ENCODE measurements at regions not wholly inside any gene's neighbourhood (a gene's known extent, or its start where the extent isn't known, plus 50 kb on each side); places are given as distances from the start of the nearest gene placed in this dataset.

DNA sequence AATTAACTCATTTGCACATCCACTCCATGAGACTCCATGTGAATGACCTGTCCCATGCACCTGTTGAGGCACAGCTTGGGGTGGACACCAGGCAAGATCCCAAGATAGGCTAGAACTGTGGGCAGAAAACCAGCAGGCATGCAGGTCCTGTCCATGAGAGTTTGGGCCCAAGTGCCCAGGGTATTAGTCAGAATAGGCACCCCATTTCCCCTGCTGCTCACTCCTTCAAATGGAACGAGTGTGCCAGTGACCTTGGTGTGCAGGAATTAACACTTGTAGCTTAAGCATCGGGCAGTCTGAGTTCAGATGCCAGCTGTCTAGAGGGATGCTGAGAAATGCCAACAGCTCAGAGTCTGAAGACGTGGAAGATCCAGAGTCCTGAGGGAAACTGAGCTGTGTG, 254.1 kb upstream of the GLI3 start:
- no peak for DNase-seq (ENCODE audit: low read depth)

DNA sequence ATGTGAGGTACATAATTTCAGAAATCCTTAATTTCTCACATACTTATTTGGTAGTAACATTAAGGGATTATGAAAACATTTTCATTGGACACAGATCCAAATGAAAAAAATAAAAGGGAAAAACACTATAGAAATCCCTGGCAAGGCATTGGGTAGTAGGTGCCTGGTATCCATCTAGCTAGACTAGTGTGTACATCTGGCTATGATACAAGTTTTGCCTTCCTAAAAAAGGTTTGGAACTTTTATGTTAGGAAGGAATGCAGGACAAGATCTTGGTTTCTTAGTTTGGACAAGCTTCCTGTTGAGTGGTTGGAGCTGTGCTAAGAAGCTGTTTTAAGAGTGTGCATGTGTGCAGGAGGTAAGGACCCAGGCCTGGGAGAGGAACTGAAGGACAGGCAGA, 252.3 kb upstream of the GLI3 start:
- no peak for DNase-seq (ENCODE audit: low read depth)

DNA sequence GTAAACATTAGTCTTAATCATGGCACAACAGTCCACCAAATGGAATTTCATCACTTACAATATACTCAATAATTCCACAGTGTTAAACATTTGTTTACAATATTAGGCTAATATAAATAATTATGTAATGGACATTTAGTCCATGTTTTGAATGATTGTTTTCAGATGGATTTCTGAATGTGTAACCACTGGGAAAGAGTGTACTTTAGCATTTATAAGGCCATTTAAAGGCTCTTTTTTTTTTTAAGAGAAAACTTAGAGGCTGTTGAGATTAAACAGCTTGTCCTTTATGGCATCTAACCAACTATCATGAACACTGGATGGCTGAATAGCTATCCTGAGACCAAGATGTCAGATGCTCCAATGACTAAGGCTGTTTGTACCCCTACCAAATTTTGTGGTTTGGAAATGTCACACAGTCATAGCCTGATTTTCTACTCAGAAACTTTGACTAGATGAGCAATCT, 248.3 kb upstream of the GLI3 start:
- no peak for DNase-seq (ENCODE audit: low read depth)

DNA sequence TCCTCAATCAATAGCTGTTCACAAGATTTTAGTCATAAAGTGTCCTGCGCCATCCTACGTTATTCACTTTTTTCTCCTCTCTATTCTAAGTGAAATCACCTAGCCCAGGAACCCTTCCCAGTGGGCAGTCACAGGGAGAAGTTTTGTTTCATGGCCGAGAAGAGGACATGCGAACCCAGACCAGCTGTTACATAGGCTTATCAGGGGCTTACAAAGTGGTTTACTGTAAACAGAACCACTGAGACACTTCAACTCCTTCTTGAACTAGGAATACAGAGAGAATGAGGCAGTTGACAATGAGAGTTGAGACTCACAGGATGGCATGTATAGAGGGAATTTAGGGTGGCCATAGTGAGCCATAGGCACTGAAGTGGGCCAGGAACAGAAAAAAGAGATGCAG, 246.9 kb upstream of the GLI3 start:
- DNase-seq (ENCODE audit: low read depth): no peak

DNA sequence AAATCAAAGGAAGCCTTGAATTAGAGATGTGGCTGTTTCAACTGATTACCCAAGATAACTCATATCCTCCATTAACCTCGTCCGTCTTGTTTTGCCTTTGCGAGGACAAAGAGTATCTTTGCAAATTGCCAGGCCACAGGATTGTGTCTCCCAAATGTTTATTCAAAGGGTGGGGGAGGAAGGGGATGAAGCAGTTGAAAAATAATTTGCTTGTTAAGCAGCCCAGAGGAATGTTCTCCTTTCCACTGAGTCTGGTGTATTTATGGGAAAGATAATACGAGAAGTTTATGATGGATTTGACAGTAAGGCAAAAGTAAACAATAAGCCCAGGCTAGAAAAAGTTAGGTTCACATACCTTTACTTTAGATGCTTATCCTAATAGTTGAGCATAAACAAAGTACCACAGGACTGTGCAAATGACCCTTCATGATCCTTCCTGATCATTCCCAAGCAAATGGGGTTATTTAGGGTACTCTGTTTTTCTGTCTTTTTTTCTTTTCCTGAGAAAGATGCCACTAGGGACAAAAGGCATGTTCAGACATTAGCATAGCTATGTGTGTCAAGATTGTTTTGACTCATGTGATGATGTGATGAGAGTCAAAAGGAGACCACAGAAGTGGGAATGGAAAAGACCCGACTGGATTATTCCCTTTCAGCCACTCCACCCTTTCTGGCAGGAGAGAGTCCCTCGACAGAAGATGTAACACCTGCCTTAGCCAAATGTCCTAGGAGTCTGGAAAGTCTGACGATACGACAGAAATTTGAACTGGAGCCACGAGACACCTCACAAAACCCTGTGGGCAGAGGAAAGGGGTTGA, 243.0 kb upstream of the GLI3 start:
- no peak for DNase-seq (ENCODE audit: low read depth)

DNA sequence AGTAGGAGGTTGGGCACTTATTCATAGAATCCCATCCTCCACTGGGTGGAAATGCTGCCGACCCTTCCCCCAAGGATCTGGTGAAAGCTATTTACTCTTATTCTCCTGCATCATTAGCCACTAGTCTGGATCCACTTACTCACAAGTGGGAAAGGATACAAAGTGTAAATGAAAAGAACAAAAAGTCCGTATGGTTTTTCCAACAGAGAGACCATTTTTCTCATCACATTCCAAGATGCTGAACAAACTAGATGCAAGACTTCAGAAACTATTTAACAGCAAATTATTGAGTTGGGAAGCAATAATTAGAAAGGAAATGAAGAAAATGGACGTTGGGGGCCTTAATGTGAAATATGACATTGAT, 242.4 kb upstream of the GLI3 start:
- no peak for DNase-seq (ENCODE audit: low read depth)

DNA sequence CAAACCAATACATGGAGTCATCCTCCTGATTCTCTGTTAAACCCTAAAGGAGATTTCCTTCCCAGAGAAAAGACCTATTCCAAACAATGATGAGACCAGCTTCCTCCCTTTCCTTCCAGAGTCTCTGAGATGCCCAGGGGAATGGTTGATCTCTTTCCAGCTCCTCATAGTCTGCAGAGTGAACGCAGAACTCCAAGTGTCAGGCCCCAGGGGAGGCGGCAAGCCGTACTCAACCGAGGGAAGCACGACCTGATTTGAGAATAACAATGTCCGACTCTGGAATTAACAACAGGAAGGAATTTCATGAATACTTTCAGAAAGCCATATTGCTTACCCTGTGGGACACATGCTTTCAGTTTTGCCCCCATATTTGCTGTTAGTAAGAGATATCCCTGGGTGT, 241.7 kb upstream of the GLI3 start:
- no peak for DNase-seq (ENCODE audit: low read depth)

DNA sequence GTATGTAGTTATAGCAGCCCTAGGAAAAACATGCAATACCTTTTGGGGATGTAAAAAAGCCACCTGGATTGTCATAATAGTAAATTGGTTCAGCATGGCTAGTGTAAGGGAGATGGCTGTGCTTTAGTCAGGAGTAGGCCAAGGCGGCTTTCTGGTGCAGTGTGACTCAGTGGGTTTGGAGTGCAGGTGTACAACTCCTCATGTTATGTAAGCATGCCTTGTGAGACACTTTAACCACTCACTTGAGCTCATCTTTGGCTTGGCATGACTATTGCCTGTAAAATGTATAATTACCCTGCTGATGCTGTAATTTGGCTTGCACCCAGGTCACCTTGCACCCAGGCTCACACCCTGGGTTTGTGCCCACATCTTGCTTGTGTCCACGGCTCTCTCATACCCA, 239.2 kb upstream of the GLI3 start:
- DNase-seq (ENCODE audit: low read depth): no peak

DNA sequence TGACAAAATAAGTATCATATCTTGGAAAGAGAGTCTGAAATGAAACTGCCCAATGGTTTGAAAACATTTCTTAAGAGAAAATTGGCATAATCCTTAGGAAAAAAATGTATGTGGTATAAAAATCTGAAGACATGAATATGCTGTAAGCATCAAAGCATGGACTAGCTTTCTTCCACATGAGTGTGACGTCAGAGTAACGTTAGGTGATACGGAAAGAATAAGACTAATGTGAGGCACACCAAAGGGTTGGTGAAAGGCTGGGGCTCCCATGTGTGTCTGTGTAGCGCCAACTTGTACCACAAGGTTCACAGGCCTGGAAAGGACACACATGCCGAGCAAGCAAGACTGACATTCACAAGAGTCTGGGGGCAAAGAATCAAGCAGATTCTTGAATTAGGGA, 238.1 kb upstream of the GLI3 start:
- DNase-seq (ENCODE audit: low read depth): no peak

DNA sequence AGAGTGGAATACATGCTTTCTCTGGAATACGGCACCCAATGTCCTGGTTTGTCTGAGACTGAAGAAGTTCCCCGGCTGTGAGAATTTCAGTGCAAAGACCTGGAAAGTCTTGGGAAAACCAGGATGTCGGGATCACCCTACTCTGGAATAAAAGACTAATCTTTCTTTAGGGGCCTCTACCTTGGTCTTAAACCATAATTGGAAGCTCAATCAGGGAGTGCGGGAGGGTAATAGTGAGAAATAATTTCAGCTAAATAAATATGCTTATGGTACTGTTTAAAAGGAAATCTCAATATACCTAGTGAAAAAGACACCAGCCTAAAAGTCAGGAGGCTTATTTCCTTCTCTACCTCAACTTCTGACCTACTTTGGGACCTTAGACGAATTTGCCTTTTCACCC, 236.1 kb upstream of the GLI3 start:
- DNase-seq (ENCODE audit: low read depth): no peak

DNA sequence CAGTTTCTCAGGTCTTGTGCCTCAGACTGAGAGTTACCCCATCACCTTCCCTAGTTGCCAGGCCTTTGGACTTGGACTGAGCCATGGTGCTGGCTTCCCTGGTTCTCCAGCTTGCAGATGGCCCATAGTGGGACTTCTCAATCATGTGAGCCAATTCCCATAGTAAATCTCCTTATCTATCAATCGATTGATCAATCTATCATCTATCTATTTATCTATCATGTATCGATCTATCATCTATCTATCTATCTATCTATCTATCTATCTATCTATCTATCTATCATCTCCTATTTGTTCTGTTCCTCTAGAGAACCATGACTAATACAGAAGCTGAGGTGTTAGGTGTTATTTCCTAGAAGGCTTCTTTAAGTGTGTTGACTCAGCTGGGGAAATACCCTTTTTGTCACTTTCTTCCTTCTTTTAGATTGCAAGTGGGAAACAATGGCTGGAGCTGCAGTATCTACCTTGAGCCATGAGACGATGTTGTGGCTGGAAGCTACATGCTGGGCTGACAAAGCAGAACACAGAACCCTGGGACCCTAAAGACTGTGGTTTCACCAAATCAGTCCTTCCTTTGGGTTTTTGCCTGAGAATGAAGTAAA, 234.7 kb upstream of the GLI3 start:
- DNase-seq (ENCODE audit: low read depth): no peak

DNA sequence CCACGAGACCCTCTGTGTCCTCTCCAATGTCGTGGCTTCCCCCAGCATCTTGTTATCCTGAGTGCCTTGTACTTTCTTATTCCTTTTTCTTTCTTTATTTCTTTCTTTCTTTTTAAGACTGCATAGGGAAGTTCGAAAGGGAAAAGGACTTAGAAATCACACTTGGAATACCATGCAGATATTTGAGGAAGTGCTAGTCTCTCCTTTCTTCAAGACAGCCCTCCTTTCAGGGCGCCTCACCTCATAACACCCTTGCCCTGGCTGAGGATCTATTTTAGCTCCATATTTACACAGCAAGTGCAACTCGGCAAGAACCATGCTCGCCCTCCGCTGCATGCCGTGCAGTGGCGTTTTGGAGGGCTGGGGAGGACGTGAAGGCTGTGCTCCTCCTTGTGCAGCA, 232.3 kb upstream of the GLI3 start:
- no peak for DNase-seq (ENCODE audit: low read depth)

DNA sequence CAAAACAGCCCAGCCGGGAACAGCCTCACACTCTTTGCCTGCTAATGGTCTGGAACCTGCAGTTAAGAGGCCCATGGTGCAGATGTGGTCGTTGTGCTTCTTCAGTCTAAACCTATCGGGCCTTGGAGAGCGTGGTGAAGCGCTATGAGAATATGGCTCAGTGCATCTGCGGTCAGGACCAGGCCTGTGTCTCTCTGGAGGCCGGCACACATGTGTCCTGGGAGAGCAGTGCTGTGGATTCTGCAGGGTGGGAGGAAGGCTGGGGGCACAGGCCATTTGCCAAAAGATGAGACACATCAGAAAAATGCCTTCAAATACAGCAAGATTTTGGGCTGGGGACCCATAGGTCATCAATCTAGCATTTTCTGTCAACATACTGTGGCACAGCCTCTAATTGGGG, 231.5 kb upstream of the GLI3 start:
- DNase-seq (ENCODE audit: low read depth): no peak

DNA sequence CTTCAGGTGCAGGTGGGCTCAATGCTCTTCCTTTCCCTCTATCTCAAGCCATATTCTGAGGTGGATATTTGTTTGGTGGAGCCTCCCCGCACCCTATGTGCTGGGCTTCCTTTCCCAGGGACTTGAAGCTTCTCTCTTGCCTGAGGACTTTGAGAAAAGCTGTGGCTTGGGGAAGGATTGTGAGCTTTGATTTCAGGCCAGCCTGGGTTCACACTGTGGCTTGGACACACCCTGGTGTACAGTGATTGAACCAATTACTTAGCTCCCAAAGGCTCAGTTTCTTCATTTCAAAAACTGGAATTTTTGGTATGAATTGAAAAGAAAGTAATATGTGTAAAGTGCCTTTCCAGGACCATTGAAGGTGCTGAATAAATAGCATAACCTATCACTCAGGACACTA, 224.5 kb upstream of the GLI3 start:
- DNase-seq (ENCODE audit: low read depth): peak; percentile 13

DNA sequence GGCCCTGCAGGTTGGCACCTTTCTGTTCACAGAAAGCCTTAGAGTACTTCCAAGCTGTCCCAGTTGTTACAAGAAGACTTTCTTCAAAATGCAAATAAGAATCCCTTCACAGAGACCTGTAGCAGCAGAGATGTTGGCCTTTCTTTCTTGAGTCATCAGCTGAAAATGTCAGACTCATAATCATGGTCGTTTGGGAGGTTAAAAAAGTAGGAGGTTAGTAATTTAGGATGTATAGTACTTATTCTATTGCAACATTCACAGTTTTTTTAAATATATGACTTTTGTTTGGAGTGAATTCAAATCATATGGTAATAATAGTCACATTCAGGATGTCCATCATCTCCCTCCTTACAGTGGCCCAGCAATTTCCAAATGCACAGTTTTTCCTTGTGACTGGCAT, 223.9 kb upstream of the GLI3 start:
- peak; percentile 9 for DNase-seq (ENCODE audit: low read depth)

DNA sequence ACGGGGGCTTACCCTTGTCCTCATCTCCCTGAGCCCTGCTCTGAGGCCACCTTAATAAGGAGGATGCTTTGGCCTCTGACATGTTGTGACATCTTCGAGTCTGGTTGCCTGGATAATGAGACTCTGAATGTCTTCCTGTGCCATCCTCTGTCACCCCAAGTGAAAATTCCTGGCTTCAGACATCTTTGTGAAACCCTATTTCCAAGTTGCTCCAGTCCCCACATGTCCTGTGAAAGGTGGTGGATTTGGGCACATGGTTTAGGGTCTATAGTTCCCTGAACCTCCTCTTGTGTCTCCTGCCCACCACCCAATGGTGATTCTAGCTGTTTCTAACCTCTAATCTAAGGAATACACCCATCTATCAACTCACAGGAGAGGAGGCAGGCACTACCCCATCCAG, 223.1 kb upstream of the GLI3 start:
- no peak for DNase-seq (ENCODE audit: low read depth)

DNA sequence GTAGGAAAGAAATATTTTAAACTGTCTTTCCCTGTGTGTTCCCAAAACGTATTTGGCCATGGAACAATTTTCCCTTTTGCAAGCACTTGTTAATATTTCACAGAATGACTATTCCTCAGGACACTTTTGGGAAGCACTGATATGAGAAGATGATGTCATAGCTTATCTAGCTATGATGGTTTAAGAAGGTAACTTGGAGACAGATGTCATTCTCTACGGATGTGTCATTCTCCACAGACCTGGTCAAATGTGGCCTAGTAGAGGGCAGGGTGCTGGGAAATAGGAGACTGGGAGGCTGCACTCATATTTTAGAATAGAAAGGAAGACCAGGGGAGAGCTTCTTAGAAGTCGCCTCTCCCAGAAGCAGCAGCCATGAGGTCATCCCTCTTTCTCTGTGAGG, 220.7 kb upstream of the GLI3 start:
- DNase-seq (ENCODE audit: low read depth): no peak

DNA sequence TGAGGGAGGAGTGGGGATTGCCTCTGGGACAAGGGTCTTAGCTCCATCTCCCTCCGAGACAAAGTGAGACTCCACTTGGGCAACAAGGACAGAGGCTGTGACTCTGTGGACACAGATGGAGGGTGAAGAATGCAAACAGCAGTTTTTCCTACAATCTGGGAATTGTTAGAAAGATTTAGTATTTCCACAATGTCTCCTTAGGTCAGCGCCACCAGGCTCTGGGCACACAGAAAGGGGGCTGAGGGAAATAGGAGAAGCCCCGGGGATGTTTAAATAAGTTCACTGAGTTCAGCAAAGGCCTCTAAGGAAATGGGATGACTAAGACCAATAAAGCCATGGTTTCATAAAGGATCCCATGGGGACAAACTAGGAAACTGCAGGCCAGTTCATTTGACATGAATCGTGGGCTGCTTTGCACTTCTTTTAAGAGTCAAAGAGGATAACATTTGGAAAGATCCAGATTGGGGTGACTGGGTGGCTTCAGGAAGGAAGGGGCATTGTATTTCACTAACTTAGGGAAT, 219.8 kb upstream of the GLI3 start:
- DNase-seq (ENCODE audit: low read depth): peak; percentile 60

DNA sequence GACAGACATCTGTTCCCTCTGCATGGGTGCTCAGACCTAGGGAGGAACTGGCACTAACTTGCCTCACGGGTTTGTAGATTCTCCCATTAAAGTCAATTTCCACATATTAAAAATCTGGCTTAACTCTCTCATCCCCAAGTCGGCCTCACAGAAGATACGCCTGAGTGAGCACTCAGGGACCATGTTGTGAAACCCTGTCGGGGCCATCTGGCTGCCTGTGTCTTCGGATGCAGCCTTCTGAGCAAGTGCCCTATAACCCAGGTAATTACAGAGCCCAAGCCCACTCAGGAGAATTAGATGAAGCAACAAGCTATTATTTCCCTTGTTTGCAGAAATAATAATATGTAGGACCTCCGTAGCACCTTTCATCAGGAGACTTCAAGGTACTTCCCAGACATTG, 219.3 kb upstream of the GLI3 start:
- DNase-seq (ENCODE audit: low read depth): no peak

DNA sequence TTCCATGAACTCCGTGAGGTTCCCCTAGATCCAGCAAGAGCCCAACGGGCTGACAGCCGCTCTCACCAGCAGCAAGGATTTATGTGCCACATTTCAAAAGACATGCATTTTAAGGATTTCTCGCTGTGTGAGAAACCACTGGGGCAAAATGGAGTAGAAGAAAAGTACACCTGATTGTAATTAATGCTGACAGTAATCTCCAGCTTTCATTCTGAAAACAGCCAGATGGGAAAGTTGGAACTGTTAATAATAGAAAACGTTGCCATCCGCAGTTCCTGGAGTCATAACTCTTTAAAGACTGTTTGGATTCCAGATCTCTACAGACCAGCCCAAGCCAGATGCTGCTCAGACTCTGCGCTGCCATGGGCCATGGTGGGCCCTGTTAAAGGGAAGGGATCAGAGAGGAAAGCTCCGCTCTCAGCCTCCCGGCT, 216.9 kb upstream of the GLI3 start:
- DNase-seq (ENCODE audit: low read depth): no peak

DNA sequence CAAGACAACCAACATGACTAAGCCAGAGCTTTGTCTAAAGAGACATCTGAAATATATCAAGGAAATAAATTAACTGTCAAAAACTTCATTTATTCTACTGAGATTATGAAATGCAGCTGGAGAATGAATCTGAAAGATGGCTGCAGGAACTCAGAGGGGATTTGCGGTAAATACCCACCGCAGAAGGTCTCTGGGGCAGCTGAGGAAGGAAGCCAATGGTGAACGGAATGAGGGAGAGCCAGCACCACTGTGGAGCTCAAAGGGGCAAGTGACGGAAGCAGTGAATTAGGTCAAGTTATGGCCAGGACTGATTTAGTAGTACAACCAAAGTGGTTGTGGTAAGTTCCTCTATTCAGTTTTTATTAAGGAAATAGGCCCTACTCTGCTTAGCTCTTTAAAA, 215.3 kb upstream of the GLI3 start:
- peak; percentile 6 for DNase-seq (ENCODE audit: low read depth)

DNA sequence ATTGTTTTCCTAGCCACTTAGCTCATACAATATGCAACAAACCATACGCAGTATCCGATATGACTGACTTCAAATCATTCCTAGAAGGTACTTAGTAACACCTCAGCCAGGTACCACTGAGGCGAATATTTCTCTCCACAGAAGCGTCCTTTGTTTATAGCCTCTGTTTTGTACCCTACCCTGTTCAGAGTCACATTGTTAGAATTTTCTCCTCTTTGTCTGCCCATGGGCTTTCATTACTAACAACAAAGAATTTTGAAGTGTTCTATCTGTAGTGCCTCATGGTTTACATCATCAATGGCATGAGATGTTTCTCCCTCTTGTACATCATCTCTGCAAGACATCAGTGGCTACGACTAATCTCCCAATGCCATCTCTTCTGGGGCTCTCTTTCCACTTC, 212.4 kb upstream of the GLI3 start:
- no peak for DNase-seq (ENCODE audit: low read depth)

DNA sequence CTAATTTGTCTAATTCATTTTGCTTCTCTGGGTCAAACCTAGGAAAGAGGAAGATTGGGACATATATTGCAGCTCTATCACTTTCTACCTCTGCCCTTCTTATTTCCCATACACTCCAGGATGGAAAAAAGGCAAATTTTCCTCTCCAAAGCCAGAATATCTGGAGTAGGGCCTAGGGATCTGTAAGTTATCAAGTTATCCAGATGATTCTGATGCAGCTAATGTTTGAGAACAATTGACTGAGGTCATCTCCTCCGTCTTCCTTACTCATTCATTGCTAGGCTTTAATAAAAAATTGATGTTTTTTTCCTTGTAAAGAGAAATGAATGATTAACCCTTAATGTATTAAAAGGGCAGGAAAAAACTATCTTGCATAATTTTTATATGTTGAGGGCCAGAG, 211.9 kb upstream of the GLI3 start:
- no peak for DNase-seq (ENCODE audit: low read depth)

DNA sequence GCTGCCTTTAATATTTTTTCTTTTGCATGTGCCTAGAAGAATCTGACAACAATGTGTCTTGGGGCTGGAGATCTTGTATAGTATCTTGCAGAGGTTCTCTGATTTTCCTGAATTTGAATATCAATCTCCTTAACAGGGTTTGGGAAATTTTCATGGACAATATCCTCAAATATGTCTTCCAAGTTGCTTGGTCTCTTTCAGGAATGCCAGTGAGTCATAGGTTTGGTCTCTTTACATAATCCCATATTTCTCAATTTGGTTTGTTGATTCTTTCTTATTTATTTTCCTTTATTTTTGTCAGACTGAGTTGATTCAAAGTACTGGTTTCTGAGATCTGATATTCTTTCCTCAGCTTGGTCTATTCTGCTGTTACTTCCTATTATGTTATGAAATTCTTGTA, 208.7 kb upstream of the GLI3 start:
- peak; percentile 6 for DNase-seq (ENCODE audit: low read depth)

All from stromal cell of bone marrow (primary cell).